ENCODE measurements at regions not wholly inside any gene's neighbourhood (a gene's known extent, or its start where the extent isn't known, plus 50 kb on each side); places are given as distances from the start of the nearest gene placed in this dataset.
A peak's percentile ranks its signal among the peaks of the same experiment; 100 is the strongest.
"Not testable (repeated sequence)": the region's sequence is repeated elsewhere in the genome, so short reads cannot be mapped to it uniquely, and the experiment has no call there.

- DNase-seq, result peak in 1 of 2 experiments; percentile 32
These were observed 197.0 kb downstream of the TAF11L14 start for GRCh38 chr5:17831279-17831678.

- no peak for DNase-seq
These were observed 198.9 kb downstream of the TAF11L14 start for GRCh38 chr5:17832949-17833745.

GRCh38 chr5:17837757-17838156, 203.5 kb downstream of the TAF11L14 start:
- no peak for DNase-seq

- no peak for DNase-seq
These were observed 204.2 kb downstream of the TAF11L14 start for GRCh38 chr5:17838469-17838868.

GRCh38 chr5:17839848-17840247, 205.6 kb downstream of the TAF11L14 start:
- no peak for DNase-seq

GRCh38 chr5:17846496-17846895, 212.2 kb downstream of the TAF11L14 start:
- DNase-seq, result no peak

GRCh38 chr5:17847286-17847685, 213.0 kb downstream of the TAF11L14 start:
- no peak for DNase-seq

- DNase-seq, result no peak
These were observed 217.9 kb downstream of the TAF11L14 start for GRCh38 chr5:17852111-17852510.

- no peak for DNase-seq
These were observed 218.5 kb downstream of the TAF11L14 start for GRCh38 chr5:17852740-17853139.

- DNase-seq, result no peak
These were observed 220.6 kb downstream of the TAF11L14 start for GRCh38 chr5:17854901-17855300.

GRCh38 chr5:17860660-17861315, 226.5 kb downstream of the TAF11L14 start:
- DNase-seq, result peak; percentile 24 to 48

- DNase-seq, result not testable (repeated sequence)
These were observed 230.6 kb downstream of the TAF11L14 start for GRCh38 chr5:17864903-17865302.

- DNase-seq, result not testable (repeated sequence)
These were observed 231.7 kb downstream of the TAF11L14 start for GRCh38 chr5:17865966-17866365.

GRCh38 chr5:17872204-17872603, 237.9 kb downstream of the TAF11L14 start:
- no peak for DNase-seq

GRCh38 chr5:17878541-17878940, 244.3 kb downstream of the TAF11L14 start:
- DNase-seq, result no peak

- no peak for DNase-seq
These were observed 245.0 kb downstream of the TAF11L14 start for GRCh38 chr5:17879276-17879675.

- no peak for DNase-seq
These were observed 246.6 kb downstream of the TAF11L14 start for GRCh38 chr5:17880869-17881268.

GRCh38 chr5:17882760-17883488, 248.7 kb downstream of the TAF11L14 start:
- no peak for DNase-seq

GRCh38 chr5:17888155-17888554, 253.9 kb downstream of the TAF11L14 start:
- no peak for DNase-seq

- no peak for DNase-seq
These were observed 256.2 kb downstream of the TAF11L14 start for GRCh38 chr5:17890501-17890900.

GRCh38 chr5:17891881-17892280, 257.6 kb downstream of the TAF11L14 start:
- DNase-seq, result no peak

- no peak for DNase-seq
These were observed 258.9 kb downstream of the TAF11L14 start for GRCh38 chr5:17893026-17893635.
